B cell (primary cell): ENCODE measurements at regions not wholly inside any gene's neighbourhood (a gene's known extent, or its start where the extent isn't known, plus 50 kb on each side); places are given as distances from the start of the nearest gene placed in this dataset.

Experiments
- CTCF ChIP-seq: fragments of 200-600 bp; IDR thresholded peaks from one replicate; pipeline ENCODE4 v1.8.0; 2022; ENCODE audit warnings: antibody characterized with exemption, mild to moderate bottlenecking
- EZH2 ChIP-seq: IDR thresholded peaks from 2 replicates; pipeline ENCODE4 v1.6.1; 2012; ENCODE audit warnings: borderline replicate concordance, low read depth, mild to moderate bottlenecking, moderate library complexity, low read length; ENCODE audit not compliant: insufficient read depth, poor library complexity, severe bottlenecking

- no peak for TF ChIP-seq CTCF
- no peak for TF ChIP-seq EZH2
These were observed 151.6 kb downstream of the KCNA5 start for GRCh38 chr12:5195244-5195643.
